ENCODE measurements at regions not wholly inside any gene's neighbourhood (a gene's known extent, or its start where the extent isn't known, plus 50 kb on each side); places are given as distances from the start of the nearest gene placed in this dataset.

DNA sequence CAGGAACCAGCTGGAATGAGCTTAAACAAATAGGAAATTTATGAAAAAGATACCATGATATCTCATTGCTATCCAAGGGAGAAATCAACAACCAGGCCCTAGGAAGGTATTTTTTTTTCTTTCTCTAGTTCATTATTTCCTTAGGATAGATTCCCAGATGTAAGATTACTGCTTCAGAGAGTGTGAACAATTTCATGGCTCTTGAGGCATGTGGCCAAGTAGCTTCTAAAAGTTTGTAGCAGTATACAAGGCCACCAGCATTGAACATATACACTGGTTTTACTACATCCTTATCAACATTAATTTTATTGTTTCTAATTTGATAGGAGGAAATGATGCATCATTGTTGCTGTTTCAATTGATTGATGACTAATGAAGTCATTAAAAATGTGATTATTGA is 201.2 kb downstream of the SREK1 start:
- H3K4me3 Mint-ChIP-seq: no peak overlapping the region

DNA sequence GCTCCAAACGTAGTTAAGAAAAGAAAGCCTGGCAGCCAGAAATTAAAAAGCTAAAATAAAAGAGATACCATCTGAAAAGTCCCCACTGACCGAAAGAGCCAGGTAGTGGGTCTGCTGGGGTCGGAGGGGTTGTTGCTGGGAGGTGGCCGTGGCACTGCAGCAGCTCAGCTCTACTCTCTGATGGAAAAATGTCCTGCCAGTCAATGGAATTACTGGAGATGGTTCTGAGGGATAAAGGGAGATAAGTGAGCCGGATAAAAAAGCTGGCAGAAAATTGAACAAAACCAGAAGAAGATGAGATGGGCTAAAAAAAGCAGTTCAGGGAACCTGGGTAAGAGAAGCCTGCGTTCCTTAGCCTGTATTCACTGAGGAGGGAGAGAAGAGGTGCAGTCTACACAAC is 202.8 kb downstream of the SREK1 start:
- no peaks in the 10 kb centered on the region for H3K27me3 ChIP-seq (ENCODE audit: control insufficient read depth in 1 of 2, insufficient read depth in 2 of 2, low read length in 2 of 2)
- H3K9me3 ChIP-seq (ENCODE audit: control insufficient read depth in 1 of 2, insufficient read depth in 1 of 2, low read length in 2 of 2): no peaks in the 10 kb centered on the region
- no peaks in the 10 kb centered on the region for H3K4me1 ChIP-seq (ENCODE audit: insufficient read depth, low read length)
- Mint-ChIP-seq H3K27ac (no peak overlapping the region), H3K4me1 (ENCODE audit: low read depth) (no peaks in the 10 kb centered on the region), H3K36me3 (ENCODE audit: low read depth) (no peaks in the 10 kb centered on the region), H3K4me3 (no peak overlapping the region), H3K27me3 (peaks cover 17% of the 10 kb centered on the region), H3K9me3 (no peaks in the 10 kb centered on the region)
- no peak for TF ChIP-seq CTCF (IDR thresholded peaks at IDR 0.05)
- intact Hi-C loops (cut with DNase I, micrococcal nuclease): no loop called here
- ATAC-seq (ENCODE audit: poor library complexity) (no peak), DNase-seq (no peak)
- CTCF ChIA-PET: no interaction called here
- H3K36me3 ChIP-seq (ENCODE audit: insufficient read depth, low read length): no peaks in the 10 kb centered on the region
- H3K4me3 ChIP-seq (ENCODE audit: low read length): no peak overlapping the region
- POLR2A ChIA-PET: no interaction called here
- no peak overlapping the region for H3K27ac ChIP-seq (ENCODE audit: low read depth in 1 of 2, low read length in 2 of 2)

More for the DNA sequence above, 201.2 kb downstream of the SREK1 start:
- H3K4me3 ChIP-seq (ENCODE audit: low read length): no peak overlapping the region
- Mint-ChIP-seq H3K4me1 (ENCODE audit: low read depth) (no peaks in the 10 kb centered on the region), H3K27me3 (peaks cover 17% of the 10 kb centered on the region), H3K27ac (no peak overlapping the region), H3K9me3 (no peaks in the 10 kb centered on the region), H3K36me3 (ENCODE audit: low read depth) (no peaks in the 10 kb centered on the region)
- DNase-seq (no peak), ATAC-seq (ENCODE audit: poor library complexity) (no peak)
- no peaks in the 10 kb centered on the region for H3K9me3 ChIP-seq (ENCODE audit: control insufficient read depth in 1 of 2, insufficient read depth in 1 of 2, low read length in 2 of 2)
- TF ChIP-seq CTCF (IDR thresholded peaks at IDR 0.05): no peak
- CTCF ChIA-PET: no interaction called here
- no peaks in the 10 kb centered on the region for H3K27me3 ChIP-seq (ENCODE audit: control insufficient read depth in 1 of 2, insufficient read depth in 2 of 2, low read length in 2 of 2)
- no peaks in the 10 kb centered on the region for H3K36me3 ChIP-seq (ENCODE audit: insufficient read depth, low read length)
- no peak overlapping the region for H3K27ac ChIP-seq (ENCODE audit: low read depth in 1 of 2, low read length in 2 of 2)
- H3K4me1 ChIP-seq (ENCODE audit: insufficient read depth, low read length): no peaks in the 10 kb centered on the region
- intact Hi-C loops (cut with DNase I, micrococcal nuclease): no loop called here
- POLR2A ChIA-PET: no interaction called here

GRCh38 chr5:66348387-66349125 is 204.5 kb downstream of the SREK1 start:
- DNase-seq (no peak), ATAC-seq (ENCODE audit: poor library complexity) (no peak)
- CTCF ChIA-PET: interaction anchor here (1.0 to 1.1 kb wide), 2 partner anchors 8 to 11 kb away, joined by 3 read pairs; no protein-coding TSS in a partner anchor
- Mint-ChIP-seq H3K4me3 (no peak overlapping the region), H3K27me3 (peaks cover 17% of the 10 kb centered on the region), H3K9me3 (no peaks in the 10 kb centered on the region), H3K36me3 (ENCODE audit: low read depth) (no peaks in the 10 kb centered on the region), H3K4me1 (ENCODE audit: low read depth) (no peaks in the 10 kb centered on the region), H3K27ac (no peak overlapping the region)
- Histone ChIP-seq H3K4me3 (ENCODE audit: low read length) (no peak overlapping the region), H3K27ac (ENCODE audit: low read depth in 1 of 2, low read length in 2 of 2) (no peak overlapping the region), H3K9me3 (ENCODE audit: control insufficient read depth in 1 of 2, insufficient read depth in 1 of 2, low read length in 2 of 2) (no peaks in the 10 kb centered on the region), H3K27me3 (ENCODE audit: control insufficient read depth in 1 of 2, insufficient read depth in 2 of 2, low read length in 2 of 2) (no peaks in the 10 kb centered on the region), H3K4me1 (ENCODE audit: insufficient read depth, low read length) (no peaks in the 10 kb centered on the region), H3K36me3 (ENCODE audit: insufficient read depth, low read length) (no peaks in the 10 kb centered on the region)
- intact Hi-C loops (cut with DNase I, micrococcal nuclease): no loop called here
- TF ChIP-seq CTCF (IDR thresholded peaks at IDR 0.05): no peak
- POLR2A ChIA-PET: no interaction called here
